ENCODE measurements at regions not wholly inside any gene's neighbourhood (a gene's known extent, or its start where the extent isn't known, plus 50 kb on each side); places are given as distances from the start of the nearest gene placed in this dataset.

DNA sequence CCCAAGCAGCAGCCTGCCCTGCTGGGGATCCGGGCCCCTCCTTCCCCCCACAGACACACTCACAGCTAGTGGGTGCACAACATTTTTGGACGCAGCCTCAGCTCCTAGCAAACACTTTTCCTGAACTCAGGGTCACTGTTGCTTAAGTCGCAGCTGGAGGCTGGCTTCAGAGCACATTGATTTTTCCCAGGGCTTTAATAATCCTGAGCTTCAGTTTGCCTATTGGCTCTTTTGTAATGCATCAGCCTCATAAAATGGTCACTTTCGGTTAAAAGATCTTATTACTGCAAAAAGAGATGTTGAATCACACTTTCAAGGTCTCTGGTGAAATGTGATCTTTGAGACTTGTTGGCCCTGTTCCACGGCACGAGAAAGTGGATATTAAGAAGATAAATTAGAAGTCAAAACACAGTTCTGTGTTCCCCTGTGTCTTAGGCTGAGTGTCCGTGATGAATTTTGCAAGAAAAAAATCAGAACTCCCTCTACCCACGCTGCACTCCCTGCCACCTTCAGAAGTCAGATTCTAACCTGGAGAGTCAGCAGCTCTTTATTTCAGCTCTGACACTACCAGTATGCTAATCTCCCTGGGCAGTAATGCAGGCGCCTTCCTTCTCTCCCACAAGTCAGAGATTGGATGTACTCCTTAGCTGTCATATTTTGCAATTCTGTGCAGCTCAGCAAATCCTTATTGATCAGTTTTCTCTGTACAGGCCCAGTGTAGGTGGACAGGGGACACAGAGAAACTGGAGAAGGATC, 158.2 kb upstream of the E2F8 start:
- peak; percentile 36 for DNase-seq
- ATAC-seq: peak; percentile 47 to 81
- intact Hi-C loops (cut with DNase I): no loop called here

- DNase-seq: no peak
- intact Hi-C loops (cut with DNase I): no loop called here
- peak in 1 of 2 donors; percentile 34 for ATAC-seq
Measured at GRCh38 chr11:19398273-19398672, 157.5 kb upstream of the E2F8 start.

DNA sequence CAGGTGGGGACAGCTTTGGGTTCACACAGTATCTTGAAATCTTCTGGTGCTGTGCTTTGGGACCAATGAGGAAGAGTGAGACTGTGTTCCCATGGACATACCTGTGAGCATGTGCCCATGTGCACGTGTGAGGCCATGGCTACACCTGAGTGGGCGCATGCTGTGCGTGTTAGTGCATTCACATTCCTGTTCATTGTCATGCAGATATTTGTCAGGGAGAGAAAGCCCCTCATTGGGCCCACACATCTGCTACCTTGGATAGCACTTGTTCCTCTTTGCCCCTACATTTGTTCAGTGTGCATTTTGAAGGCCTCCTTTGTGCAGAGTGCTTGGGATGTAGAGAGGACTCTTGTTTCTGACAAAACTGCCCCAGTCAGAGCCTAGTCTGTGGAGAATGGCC, 154.3 kb upstream of the E2F8 start:
- ATAC-seq (no peak), DNase-seq (no peak)
- intact Hi-C loops (cut with DNase I): no loop called here

DNA sequence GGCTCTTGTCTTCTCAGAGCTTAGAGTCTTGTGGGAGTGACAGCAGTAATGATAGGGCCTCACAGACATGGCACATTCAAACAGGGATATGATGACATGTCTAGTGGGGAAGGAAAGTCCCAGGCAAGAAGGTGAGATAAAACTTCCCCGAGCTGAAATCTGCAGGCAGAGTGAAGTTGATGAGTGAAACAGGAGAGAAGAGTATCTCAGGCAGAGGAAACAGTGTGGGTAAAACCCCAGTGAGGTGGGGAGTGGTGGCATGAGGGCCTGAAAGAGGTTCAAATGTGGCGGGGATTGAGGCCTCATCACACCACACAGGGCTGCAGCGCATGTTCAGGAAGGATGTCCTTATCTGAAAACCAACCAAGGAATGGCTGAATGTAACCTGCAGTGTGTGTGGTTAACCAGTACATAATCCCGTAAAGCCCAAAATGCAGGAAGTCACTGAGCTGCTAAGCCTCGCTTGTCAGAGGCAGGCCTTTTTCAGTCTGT, 153.8 kb upstream of the E2F8 start:
- intact Hi-C loops (cut with DNase I): no loop called here
- DNase-seq (no peak), ATAC-seq (no peak)

GRCh38 chr11:19393941-19394340, 153.2 kb upstream of the E2F8 start:
- DNase-seq (no peak), ATAC-seq (peak in 1 of 2 donors; percentile 21)
- intact Hi-C loops (cut with DNase I): no loop called here

DNA sequence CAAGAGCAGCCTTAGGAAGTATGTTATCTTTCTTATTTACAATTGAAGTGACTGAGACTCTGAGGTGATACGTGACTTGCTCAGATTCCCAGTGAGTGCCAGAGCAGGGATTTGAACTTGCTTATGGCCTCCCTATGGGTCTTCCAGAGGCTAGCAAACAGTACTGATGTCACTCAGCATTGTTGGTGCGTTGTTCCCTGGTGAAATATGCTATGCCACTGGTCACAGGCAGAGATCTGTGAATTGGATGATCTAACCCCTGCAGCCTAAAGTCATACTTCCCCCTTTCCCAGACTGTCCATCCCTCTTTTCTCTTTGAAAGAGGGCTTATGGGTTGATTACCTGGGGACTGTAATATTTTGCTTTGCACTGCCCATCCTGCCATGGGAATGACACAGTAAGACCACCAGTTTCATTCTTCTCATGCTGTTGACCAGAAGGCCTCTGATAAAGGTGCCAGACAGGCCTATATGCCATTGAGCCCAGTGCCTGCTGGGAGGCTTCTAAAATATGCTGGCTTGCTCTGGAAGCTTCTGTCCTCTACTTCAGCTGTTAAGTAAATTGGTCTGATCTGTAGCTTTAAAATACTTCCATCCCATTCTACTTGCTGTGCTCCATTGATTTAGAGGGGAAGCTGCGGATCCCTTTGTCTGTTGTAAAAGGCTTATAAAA, 152.2 kb upstream of the E2F8 start:
- DNase-seq (no peak), ATAC-seq (no peak)
- intact Hi-C loops (cut with DNase I): no loop called here

DNA sequence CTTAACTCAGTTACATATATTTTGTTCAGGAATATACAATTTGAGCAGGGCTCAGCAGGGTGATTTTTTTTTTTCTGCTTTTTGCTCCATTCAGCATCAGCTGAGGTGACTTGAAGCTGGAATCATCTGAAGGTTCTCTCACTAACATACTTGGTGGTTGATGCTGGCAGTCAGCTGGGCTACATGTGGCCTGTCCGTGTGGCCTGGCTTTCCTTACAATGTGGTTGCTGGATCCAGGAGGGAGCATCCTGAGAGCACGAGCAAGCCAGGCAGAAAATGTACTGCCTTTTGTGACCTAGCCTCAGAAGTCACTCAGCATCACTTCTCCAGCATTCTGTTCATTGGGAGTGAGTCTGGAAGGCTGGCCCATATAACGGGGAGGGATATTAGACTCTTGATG, 151.6 kb upstream of the E2F8 start:
- ATAC-seq (no peak), DNase-seq (no peak)
- intact Hi-C loops (cut with DNase I): no loop called here

- intact Hi-C loops (cut with DNase I): no loop called here
- DNase-seq (no peak), ATAC-seq (no peak)
Measured at GRCh38 chr11:19391652-19392051, 150.9 kb upstream of the E2F8 start.

GRCh38 chr11:19391026-19391425, 150.3 kb upstream of the E2F8 start:
- no peak for DNase-seq
- intact Hi-C loops (cut with DNase I): no loop called here
- ATAC-seq: no peak

DNA sequence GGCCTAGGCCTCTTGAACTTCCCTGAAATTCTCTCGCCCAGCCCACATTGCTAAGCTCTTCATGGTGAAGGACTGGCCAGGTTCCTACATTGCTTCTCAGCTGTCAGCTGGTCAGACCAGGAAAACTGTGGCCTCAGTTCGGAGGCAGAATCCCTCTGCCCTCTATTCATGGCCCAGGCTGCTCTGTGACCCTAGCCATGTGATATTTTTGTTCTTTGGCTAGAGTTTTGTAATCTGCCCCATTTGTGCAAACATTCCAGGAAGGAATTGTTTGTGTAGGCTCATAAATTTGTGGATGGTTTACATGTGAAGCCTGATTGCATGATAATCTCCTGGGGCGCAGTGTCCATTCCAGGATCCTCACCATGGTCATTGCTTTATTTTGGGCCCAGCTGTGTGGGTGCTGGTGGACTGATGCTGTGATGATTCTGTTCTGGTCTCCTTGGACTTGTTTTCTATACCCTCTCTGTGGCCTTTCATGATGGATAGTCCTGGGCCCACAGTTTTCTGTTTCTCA, 149.1 kb upstream of the E2F8 start:
- intact Hi-C loops (cut with DNase I): no loop called here
- no peak for DNase-seq
- ATAC-seq: peak; percentile 51 to 76

- intact Hi-C loops (cut with DNase I): no loop called here
- peak; percentile 27 to 76 for ATAC-seq
- DNase-seq: peak; percentile 37
Measured at GRCh38 chr11:19382131-19382611, 141.4 kb upstream of the E2F8 start.

DNA sequence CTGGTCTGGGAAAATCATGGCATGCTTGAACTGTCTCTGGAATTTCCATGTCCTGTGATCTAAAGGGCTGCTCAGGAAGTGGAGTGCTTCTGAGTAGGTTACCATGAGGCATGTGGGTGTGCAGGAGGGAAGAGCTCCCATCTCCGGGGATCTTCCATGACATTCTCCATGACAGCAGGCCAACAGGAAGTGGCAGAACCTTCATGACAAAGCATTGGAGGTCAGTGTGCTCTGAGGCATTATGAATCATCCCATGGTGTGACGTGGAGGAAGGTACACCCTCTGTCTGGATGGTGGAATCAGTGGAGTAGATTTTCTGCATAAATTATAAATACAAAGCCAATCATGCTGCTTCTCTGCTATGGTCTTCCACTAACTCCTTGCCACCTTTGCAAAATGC, 139.6 kb upstream of the E2F8 start:
- ATAC-seq (peak in 1 of 2 donors; percentile 75), DNase-seq (peak; percentile 41)
- intact Hi-C loops (cut with DNase I): no loop called here

DNA sequence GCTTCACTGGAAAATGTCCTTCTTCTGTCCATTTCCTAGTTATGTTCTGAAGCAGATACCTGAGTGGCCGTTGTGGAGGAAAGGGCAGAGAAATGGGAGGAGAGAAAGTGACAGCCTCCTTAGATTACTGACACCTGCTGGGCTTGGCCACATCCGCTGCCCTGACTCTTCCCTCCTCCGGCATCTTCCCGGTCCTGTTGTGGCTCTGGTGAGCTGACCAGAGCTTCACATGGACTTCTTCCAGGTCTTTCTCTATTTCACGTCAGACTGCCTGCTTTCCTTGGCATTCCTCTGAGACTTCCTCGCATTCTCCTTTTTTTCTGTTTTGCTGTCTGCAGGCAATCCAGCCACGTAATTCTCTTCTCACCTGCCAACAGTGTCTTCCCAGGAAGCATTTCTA, 138.7 kb upstream of the E2F8 start:
- peak in 1 of 2 donors; percentile 53 for ATAC-seq
- intact Hi-C loops (cut with DNase I): no loop called here
- no peak for DNase-seq

- intact Hi-C loops (cut with DNase I): no loop called here
- DNase-seq (no peak), ATAC-seq (peak; percentile 10 to 20)
Measured at GRCh38 chr11:19378814-19379213, 138.1 kb upstream of the E2F8 start.

- intact Hi-C loops (cut with DNase I): no loop called here
- no peak for DNase-seq
- no peak for ATAC-seq
Measured at GRCh38 chr11:19377881-19378280, 137.1 kb upstream of the E2F8 start.

- intact Hi-C loops (cut with DNase I): no loop called here
- no peak for ATAC-seq
- no peak for DNase-seq
Measured at GRCh38 chr11:19375440-19375839, 134.7 kb upstream of the E2F8 start.

- peak in 1 of 2 donors; percentile 81 for ATAC-seq
- no peak for DNase-seq
- intact Hi-C loops (cut with DNase I): no loop called here
Measured at GRCh38 chr11:19374151-19374569, 133.4 kb upstream of the E2F8 start.

- ATAC-seq (no peak), DNase-seq (no peak)
- intact Hi-C loops (cut with DNase I): no loop called here
Measured at GRCh38 chr11:19372381-19372780, 131.6 kb upstream of the E2F8 start.

DNA sequence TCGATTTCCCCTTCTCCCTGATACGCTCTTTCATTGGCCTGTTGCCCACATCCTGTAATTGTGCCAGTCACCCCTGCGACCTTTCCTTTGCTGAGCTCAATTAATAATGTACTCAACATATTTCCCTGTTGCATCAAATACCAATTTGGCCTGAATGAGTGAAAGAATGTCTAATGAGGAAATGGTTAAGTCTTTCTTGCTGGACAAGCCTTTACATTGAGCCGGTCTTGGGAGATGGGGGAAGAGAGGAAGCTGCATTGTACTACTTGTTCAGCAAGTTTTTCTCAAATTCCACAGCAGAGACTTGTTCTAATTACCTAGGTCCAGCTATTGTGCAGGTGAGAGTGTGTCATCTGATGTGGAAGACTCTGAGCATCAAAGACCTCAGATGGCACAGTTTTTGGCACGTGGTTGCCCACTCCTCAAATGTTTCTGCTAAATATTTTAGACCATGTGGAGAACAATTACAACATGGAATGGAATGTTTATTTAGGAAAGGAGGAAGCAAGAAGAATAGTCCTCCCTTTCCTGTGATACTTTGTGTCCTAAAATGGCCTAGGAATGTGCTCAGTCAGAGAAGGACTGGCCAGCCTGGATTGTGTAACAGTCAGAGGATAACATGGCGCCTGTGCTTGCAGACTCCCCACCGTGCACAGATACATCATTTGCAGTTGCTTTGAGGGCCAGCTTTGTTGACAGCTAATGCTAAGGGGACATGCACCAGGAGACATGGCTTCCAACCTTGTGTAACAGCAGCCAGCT, 129.5 kb upstream of the E2F8 start:
- DNase-seq (peak; percentile 57), ATAC-seq (peak; percentile 79 to 92)
- intact Hi-C loops (cut with DNase I): no loop called here

All from left cardiac atrium (tissue), 4 donors.